Choroid plexus epithelial cell (primary cell): ENCODE measurements at regions not wholly inside any gene's neighbourhood (a gene's known extent, or its start where the extent isn't known, plus 50 kb on each side); places are given as distances from the start of the nearest gene placed in this dataset.

Source experiments
- DNase-seq: peaks from one replicate; pipeline ENCODE4 v3.0.0-alpha.2; 2010; ENCODE audit warnings: low read depth
- H3K4me3 ChIP-seq: 2 replicates; pipeline ENCODE4 v1.5.1; 2011; ENCODE audit warnings: low read depth, mild to moderate bottlenecking, control low read depth, low read length, moderate library complexity
- TF ChIP-seq, protein P1 (sequence below): conservative IDR thresholded peaks from 2 replicates; pipeline ENCODE4 v1.5.1; 2011; ENCODE audit warnings: low read depth, mild to moderate bottlenecking, control low read depth, inconsistent platforms, low read length, moderate library complexity

DNA sequence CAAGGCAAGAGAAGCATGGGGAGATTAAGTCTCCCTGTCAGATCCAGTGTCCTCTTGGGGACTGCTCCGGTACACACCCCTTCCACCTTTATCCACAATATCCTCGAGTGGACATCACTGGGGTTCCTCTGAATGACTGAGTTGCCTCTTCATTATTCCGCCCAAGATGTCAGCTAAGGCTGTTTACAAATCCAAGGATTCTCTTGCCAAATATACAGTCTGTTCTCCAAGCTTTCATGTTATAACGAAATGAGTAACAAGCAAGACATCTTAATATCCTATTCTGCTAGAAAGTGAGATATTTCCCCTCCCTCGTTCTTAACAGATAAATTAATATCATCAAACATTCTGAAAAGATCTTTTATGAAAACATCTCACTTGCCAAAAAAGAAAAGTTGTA is 314.1 kb upstream of the IRX5 start:
- DNase-seq, result no peak
- no peak overlapping the region for H3K4me3 ChIP-seq
- TF ChIP-seq, protein P1, sequence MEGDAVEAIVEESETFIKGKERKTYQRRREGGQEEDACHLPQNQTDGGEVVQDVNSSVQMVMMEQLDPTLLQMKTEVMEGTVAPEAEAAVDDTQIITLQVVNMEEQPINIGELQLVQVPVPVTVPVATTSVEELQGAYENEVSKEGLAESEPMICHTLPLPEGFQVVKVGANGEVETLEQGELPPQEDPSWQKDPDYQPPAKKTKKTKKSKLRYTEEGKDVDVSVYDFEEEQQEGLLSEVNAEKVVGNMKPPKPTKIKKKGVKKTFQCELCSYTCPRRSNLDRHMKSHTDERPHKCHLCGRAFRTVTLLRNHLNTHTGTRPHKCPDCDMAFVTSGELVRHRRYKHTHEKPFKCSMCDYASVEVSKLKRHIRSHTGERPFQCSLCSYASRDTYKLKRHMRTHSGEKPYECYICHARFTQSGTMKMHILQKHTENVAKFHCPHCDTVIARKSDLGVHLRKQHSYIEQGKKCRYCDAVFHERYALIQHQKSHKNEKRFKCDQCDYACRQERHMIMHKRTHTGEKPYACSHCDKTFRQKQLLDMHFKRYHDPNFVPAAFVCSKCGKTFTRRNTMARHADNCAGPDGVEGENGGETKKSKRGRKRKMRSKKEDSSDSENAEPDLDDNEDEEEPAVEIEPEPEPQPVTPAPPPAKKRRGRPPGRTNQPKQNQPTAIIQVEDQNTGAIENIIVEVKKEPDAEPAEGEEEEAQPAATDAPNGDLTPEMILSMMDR, result no peak

DNA sequence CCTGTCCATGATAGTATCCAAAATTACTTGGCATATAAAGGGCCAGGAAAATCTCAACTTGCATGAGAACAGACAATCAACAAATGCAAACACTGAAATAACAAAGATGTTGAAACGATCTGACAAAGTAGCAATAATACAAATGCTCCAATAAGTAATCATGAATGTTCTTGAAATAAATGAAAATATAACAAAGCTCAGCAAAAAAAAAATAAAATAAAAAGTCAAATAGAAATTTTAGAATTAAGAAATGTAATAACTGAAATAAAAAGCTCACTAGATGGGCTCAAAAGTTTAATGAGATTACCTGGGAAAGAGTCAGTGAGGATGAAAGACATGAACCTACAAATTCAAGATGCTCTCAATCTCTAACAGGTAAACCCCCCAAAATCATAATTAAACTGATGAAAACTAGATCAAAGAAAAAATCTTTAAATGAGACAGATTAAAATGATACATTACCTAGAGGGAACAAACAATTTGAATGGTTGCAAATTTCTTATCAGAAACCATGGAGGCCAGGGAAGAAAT is 319.0 kb upstream of the IRX3 start:
- TF ChIP-seq, protein P1, result no peak
- no peak overlapping the region for H3K4me3 ChIP-seq
- no peak for DNase-seq

DNA sequence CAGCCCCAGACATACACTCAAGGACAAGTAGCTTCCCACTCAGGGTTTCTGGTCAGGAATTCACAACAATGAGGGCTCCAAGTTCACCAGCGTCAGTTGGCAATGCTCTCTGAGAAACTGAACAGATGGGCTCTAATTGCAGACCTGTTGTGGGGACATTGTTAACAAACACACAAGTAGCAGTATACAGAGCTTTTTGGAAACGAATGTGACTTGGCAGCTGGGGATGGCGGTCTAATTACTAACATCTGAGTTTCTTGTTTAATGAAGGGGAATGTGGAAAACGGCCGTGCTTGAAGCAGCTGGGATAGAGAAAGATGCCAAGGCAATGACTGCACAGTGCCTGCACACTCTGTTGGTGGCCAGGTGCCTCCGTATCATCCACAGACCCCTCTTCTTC is 316.1 kb upstream of the IRX3 start:
- H3K4me3 ChIP-seq, result no peak overlapping the region
- no peak for DNase-seq
- TF ChIP-seq, protein P1, result no peak

DNA sequence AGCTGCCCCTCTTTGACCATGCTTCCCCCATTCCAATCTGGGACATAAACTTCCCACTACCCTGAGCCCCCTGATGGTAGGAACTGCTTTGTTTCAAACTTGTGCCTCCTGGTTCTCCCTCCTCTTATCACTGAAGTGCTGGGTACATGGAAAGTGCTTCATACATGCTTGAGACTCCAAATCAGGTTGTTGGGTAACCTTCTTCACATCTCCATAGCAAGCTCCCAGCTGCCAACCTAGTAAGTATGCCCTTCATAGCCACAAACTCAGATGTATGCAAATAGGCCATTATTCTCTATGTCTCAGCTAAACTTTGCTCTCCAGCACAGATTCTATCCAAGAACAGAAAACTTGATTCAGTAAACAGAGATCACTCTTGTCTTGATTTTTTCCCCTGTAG is 310.6 kb upstream of the IRX3 start:
- TF ChIP-seq, protein P1, result no peak
- no peak overlapping the region for H3K4me3 ChIP-seq
- no peak for DNase-seq

DNA sequence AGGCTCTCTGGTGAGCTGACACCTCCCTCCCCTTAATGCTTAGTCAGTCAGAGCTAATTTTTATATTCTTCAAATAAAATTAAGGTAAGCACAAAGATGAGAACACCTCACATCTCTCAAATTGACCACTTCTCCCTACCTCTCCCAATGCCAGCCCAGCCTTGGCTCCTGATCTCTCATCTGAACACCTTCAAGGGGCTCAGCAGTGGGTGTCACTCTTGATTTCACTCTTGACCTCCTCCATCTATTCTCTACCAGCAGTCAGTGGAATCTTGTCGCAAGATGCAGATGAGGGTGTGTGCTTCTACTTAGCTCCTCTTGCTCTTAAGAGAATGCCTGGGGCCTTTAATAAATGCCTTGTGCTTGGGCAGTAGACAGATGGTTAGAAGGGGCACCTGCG is 309.0 kb upstream of the IRX3 start:
- DNase-seq, result no peak
- TF ChIP-seq, protein P1, result no peak
- H3K4me3 ChIP-seq, result no peak overlapping the region

DNA sequence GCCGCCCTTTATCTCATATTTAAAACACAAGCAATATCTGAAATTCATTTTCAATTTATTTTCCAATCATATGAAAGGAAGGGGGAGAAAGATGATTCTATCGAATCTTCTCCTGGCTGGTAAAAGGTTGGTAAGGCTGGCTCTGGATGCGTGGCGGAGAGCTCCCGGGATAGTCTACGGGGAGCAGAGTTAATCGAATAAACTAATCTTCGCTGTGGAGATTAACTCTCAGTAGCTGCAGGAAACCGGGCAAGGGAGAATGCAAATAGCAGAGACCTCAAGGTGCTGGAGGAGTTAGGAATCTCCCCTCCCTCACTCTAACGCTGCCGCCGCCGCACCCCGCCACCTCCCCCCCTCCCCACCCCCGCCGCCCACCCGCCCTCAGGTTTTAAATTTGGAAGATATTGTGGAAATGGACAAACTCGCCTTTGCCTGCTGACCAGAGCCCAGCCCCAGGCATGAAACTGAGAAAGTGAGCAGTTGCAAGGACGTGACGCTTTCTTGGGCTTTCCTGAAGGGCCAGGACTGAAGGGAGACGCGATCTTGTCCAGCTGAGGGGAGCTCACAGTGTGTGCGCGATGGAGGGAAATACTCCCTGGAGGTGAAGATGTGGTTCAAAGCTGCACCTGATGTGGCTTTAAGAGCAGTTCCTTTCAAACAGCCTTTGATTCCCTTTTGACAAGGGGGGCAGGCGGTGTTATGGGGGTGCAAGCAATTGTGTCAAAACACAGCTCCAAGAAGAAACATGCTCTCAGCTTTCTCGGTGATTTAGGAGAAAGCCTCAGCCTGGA is 308.2 kb upstream of the IRX3 start:
- no peak overlapping the region for H3K4me3 ChIP-seq
- TF ChIP-seq, protein P1, result no peak
- DNase-seq, result no peak

DNA sequence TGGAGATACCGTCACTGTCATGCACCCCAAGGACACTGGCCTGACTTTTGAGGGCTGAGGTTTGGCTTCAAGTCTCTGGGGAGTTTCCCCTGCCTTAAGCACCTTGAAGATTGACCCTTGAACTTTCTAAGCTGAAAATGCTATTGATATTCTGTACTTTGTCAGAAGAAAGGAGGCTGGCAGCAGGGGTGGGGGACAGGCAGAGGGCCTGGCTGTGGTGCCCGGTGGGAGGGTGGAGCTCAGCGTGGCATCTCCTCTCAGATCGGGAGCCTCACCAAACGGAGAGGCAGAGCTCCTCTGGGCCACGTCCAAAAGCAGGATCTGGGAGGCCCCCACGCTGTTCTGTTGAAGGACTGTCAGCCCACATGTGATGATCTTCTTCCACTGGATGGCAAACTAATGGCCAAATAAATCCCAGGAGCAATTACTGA is 305.2 kb upstream of the IRX3 start:
- no peak for DNase-seq
- H3K4me3 ChIP-seq, result no peak overlapping the region
- TF ChIP-seq, protein P1, result no peak
